ENCODE measurements at regions not wholly inside any gene's neighbourhood (a gene's known extent, or its start where the extent isn't known, plus 50 kb on each side); places are given as distances from the start of the nearest gene placed in this dataset.

GRCh38 chr11:116180806-116181600 is 591.8 kb downstream of the BUD13 start (continued):
- no peak for TF ChIP-seq ZNF462 (CRISPR knock-in tag; IDR thresholded peaks at IDR 0.05)
- TF ChIP-seq EZH2 (IDR thresholded peaks at IDR 0.05; ENCODE audit: low read depth, unreplicated experiment), result no peak
- no peak for TF ChIP-seq ETS1 (IDR thresholded peaks at IDR 0.05)
- no peak for TF ChIP-seq POLR2AphosphoS5 (IDR thresholded peaks at IDR 0.05; ENCODE audit: low read depth)
- TF ChIP-seq CREB1 (CRISPR knock-in tag; IDR thresholded peaks at IDR 0.05; ENCODE audit: low read depth), result no peak

DNA sequence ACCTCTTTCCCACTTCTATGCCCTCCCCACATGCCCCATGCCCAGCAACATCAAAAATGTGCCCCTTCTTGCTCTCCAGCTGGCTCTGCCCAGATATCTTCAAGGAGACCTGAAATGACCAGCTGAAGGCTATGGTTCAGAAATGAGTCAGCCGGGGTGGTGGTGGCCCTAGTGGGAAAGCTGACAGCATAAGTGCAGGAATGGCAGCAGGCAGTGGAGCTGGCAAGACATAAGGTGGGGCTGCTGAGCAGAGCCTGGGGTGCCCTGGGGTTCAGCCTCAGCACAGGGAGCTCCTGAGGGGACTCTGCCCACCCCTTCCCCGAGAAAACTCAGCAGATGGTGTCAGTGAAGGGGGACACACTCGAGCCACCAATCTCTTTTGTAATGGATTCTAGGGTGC is 593.4 kb downstream of the BUD13 start:
- H3K27me3 ChIP-seq (ENCODE audit: insufficient read depth), result no peaks in the 10 kb centered on the region
- Mint-ChIP-seq H3K4me3 (no peak overlapping the region), H3K4me1 (peaks cover 42% of the 10 kb centered on the region), H3K27me3 (ENCODE audit: insufficient read depth, low read depth, poor library complexity) (peaks cover 5% of the 10 kb centered on the region), H3K9me3 (no peaks in the 10 kb centered on the region), H3K36me3 (ENCODE audit: low read depth) (no peaks in the 10 kb centered on the region), H3K27ac (no peak overlapping the region)
- H3K79me2 ChIP-seq (replicated peaks; ENCODE audit: insufficient read depth), result no peaks in the 10 kb centered on the region
- no peaks in the 10 kb centered on the region for H3K36me3 ChIP-seq (ENCODE audit: insufficient read depth)
- no peak overlapping the region for H3K4me2 ChIP-seq
- peaks cover 26% of the 10 kb centered on the region for H3K4me1 ChIP-seq (ENCODE audit: insufficient read depth)
- H2AFZ ChIP-seq, result no peak overlapping the region
- no peak overlapping the region for H3K4me3 ChIP-seq
- peak in 1 of 2 experiments; percentile 30; a peak in 3 of 4 replicates for TF ChIP-seq CTCF (conservative IDR thresholded peaks at IDR 0.05; ENCODE audit: low read depth in 2 of 2)
- no peak for TF ChIP-seq STAT1 (IDR thresholded peaks at IDR 0.05; ENCODE audit: unreplicated experiment)
- H3K9me2 ChIP-seq (ENCODE audit: insufficient read depth), result no peaks in the 10 kb centered on the region
- DNase-seq (ENCODE audit: low spot score), result no peak
- no peaks in the 10 kb centered on the region for H3F3A ChIP-seq (replicated peaks; ENCODE audit: low read depth)
- ATAC-seq, result no peak
- no peak overlapping the region for H3K27ac ChIP-seq (ENCODE audit: low read depth)
- H4K20me1 ChIP-seq (replicated peaks; ENCODE audit: insufficient read depth), result no peaks in the 10 kb centered on the region
